GM18517 (cell line): ENCODE measurements at regions not wholly inside any gene's neighbourhood (a gene's known extent, or its start where the extent isn't known, plus 50 kb on each side); places are given as distances from the start of the nearest gene placed in this dataset.

Experiments
- ATAC-seq: cut with Tn5 transposase; IDR thresholded peaks from one replicate; pipeline ENCODE4 v1.9.1; 2021; ENCODE audit warnings: mild to moderate bottlenecking, moderate library complexity; ENCODE audit not compliant: unreplicated experiment

GRCh38 chr20:12638633-12639312, 370.0 kb upstream of the SPTLC3 start:
- no peak for ATAC-seq

GRCh38 chr20:12640251-12640650, 368.5 kb upstream of the SPTLC3 start:
- ATAC-seq = no peak

GRCh38 chr20:12641619-12642018, 367.2 kb upstream of the SPTLC3 start:
- no peak for ATAC-seq

- ATAC-seq = no peak
Measured at GRCh38 chr20:12644461-12644860, 364.3 kb upstream of the SPTLC3 start.

- ATAC-seq = no peak
Measured at GRCh38 chr20:12649234-12649633, 359.5 kb upstream of the SPTLC3 start.

GRCh38 chr20:12653642-12654041, 355.1 kb upstream of the SPTLC3 start:
- no peak for ATAC-seq

- no peak for ATAC-seq
Measured at GRCh38 chr20:12659942-12660341, 348.8 kb upstream of the SPTLC3 start.

- no peak for ATAC-seq
Measured at GRCh38 chr20:12660918-12661317, 347.9 kb upstream of the SPTLC3 start.

- no peak for ATAC-seq
Measured at GRCh38 chr20:12670301-12670700, 338.5 kb upstream of the SPTLC3 start.

GRCh38 chr20:12673352-12673751, 335.4 kb upstream of the SPTLC3 start:
- ATAC-seq = no peak

GRCh38 chr20:12677925-12678324, 330.8 kb upstream of the SPTLC3 start:
- ATAC-seq = no peak

- ATAC-seq = no peak
Measured at GRCh38 chr20:12679447-12679846, 329.3 kb upstream of the SPTLC3 start.

GRCh38 chr20:12682613-12683012, 326.2 kb upstream of the SPTLC3 start:
- ATAC-seq = no peak

GRCh38 chr20:12687476-12687875, 321.3 kb upstream of the SPTLC3 start:
- no peak for ATAC-seq

- ATAC-seq = no peak
Measured at GRCh38 chr20:12695937-12696336, 312.8 kb upstream of the SPTLC3 start.

- no peak for ATAC-seq
Measured at GRCh38 chr20:12698817-12699216, 310.0 kb upstream of the SPTLC3 start.

- ATAC-seq = no peak
Measured at GRCh38 chr20:12699374-12700228, 309.2 kb upstream of the SPTLC3 start.

- no peak for ATAC-seq
Measured at GRCh38 chr20:12700701-12701100, 308.1 kb upstream of the SPTLC3 start.

- ATAC-seq = no peak
Measured at GRCh38 chr20:12702312-12702711, 306.5 kb upstream of the SPTLC3 start.

- ATAC-seq = no peak
Measured at GRCh38 chr20:12715371-12715770, 293.4 kb upstream of the SPTLC3 start.

- no peak for ATAC-seq
Measured at GRCh38 chr20:12715991-12716680, 292.6 kb upstream of the SPTLC3 start.

GRCh38 chr20:12717061-12717460, 291.7 kb upstream of the SPTLC3 start:
- ATAC-seq = no peak
